AG09319 (cell line): ENCODE measurements at regions not wholly inside any gene's neighbourhood (a gene's known extent, or its start where the extent isn't known, plus 50 kb on each side); places are given as distances from the start of the nearest gene placed in this dataset.

Source experiments
- DNase-seq: peaks from one replicate; pipeline ENCODE4 v3.0.0-alpha.2; 2010; ENCODE audit warnings: low read depth; ENCODE audit errors: extremely low read depth
- CTCF ChIP-seq: IDR thresholded peaks from 2 replicates; pipeline ENCODE4 v1.5.1; 2011; ENCODE audit warnings: low read depth, mild to moderate bottlenecking, inconsistent platforms, low read length, moderate library complexity

- DNase-seq = no peak
- TF ChIP-seq CTCF = no peak
These were observed 118.2 kb downstream of the HSD17B3 start for GRCh38 chr9:96183751-96184150.

- TF ChIP-seq CTCF = no peak
- no peak for DNase-seq
These were observed 123.8 kb downstream of the HSD17B3 start for GRCh38 chr9:96178153-96178552.

- DNase-seq = no peak
- no peak for TF ChIP-seq CTCF
These were observed 124.3 kb downstream of the HSD17B3 start for GRCh38 chr9:96177719-96178028.

- no peak; the same call in 1 of the 2 replicates for TF ChIP-seq CTCF
- DNase-seq = no peak
These were observed 124.8 kb downstream of the HSD17B3 start for GRCh38 chr9:96177005-96177718.

- no peak for TF ChIP-seq CTCF
- DNase-seq = no peak
These were observed 126.2 kb downstream of the HSD17B3 start for GRCh38 chr9:96175796-96176195.

GRCh38 chr9:96175001-96175400 lies 127.0 kb downstream of the HSD17B3 start:
- no peak for TF ChIP-seq CTCF
- DNase-seq = no peak

- no peak for DNase-seq
- TF ChIP-seq CTCF = no peak
These were observed 127.6 kb downstream of the HSD17B3 start for GRCh38 chr9:96174371-96174770.
